ENCODE measurements at regions not wholly inside any gene's neighbourhood (a gene's known extent, or its start where the extent isn't known, plus 50 kb on each side); places are given as distances from the start of the nearest gene placed in this dataset.

GRCh38 chr13:62837895-62838294 lies 1422.2 kb upstream of the PCDH20 start:
- TF ChIP-seq SMC3 (IDR thresholded peaks at IDR 0.05; ENCODE audit: low read length) (no peak), ZNF142 (CRISPR knock-in tag; IDR thresholded peaks at IDR 0.05) (no peak), JARID2 (CRISPR knock-in tag; IDR thresholded peaks at IDR 0.05; ENCODE audit: insufficient replicate concordance) (no peak), ZNF780A (CRISPR knock-in tag; IDR thresholded peaks at IDR 0.05) (no peak), ZNF3 (CRISPR knock-in tag; IDR thresholded peaks at IDR 0.05) (no peak), GATAD2A (CRISPR knock-in tag; IDR thresholded peaks at IDR 0.05) (no peak), KAT7 (CRISPR knock-in tag; IDR thresholded peaks at IDR 0.05; ENCODE audit: borderline replicate concordance) (no peak), RFXANK (CRISPR knock-in tag; IDR thresholded peaks at IDR 0.05) (no peak), ZNF24 (IDR thresholded peaks at IDR 0.05) (no peak), HNF1A (IDR thresholded peaks at IDR 0.05; ENCODE audit: low read depth) (no peak), HNF1A (CRISPR knock-in tag; IDR thresholded peaks at IDR 0.05; ENCODE audit: borderline replicate concordance) (no peak), CBX2 (IDR thresholded peaks at IDR 0.05; ENCODE audit: low read depth, low read length) (no peak), CBX2 (CRISPR knock-in tag; IDR thresholded peaks at IDR 0.05; ENCODE audit: low read depth) (no peak), ZBTB43 (CRISPR knock-in tag; conservative IDR thresholded peaks at IDR 0.05) (no peak), LCORL (IDR thresholded peaks at IDR 0.05) (no peak), LCORL (CRISPR knock-in tag; IDR thresholded peaks at IDR 0.05) (no peak), PHF8 (CRISPR knock-in tag; IDR thresholded peaks at IDR 0.05) (no peak)
- Histone ChIP-seq H3K79me2 (ENCODE audit: insufficient read depth, low read length) (no peaks in the 10 kb centered on the region), H4K20me1 (ENCODE audit: insufficient read depth, low read length) (no peaks in the 10 kb centered on the region), H3K27me3 (ENCODE audit: control insufficient read depth in 1 of 2, insufficient read depth in 2 of 2, low read length in 2 of 2) (no peaks in the 10 kb centered on the region), H3K9me3 (ENCODE audit: low read length) (no peaks in the 10 kb centered on the region), H3K27ac (ENCODE audit: extremely low read length, insufficient read depth, low read length) (no peak overlapping the region), H3K4me1 (ENCODE audit: insufficient read depth, low read length) (no peaks in the 10 kb centered on the region), H3K4me3 (replicated peaks in 1 of 3; ENCODE audit: insufficient read depth in 1 of 3, low read depth in 2 of 3, low read length in 3 of 3) (no peak overlapping the region), H3K4me2 (ENCODE audit: low read depth, low read length) (no peak overlapping the region), H3K36me3 (replicated peaks in 1 of 2; ENCODE audit: control insufficient read depth in 1 of 2, insufficient read depth in 2 of 2, low read length in 2 of 2) (no peaks in the 10 kb centered on the region), H3K9ac (ENCODE audit: insufficient read depth, low read depth, low read length) (no peak overlapping the region), H2AFZ (ENCODE audit: low read length) (no peak overlapping the region)
- DNase-seq (ENCODE audit: low spot score) (no peak), ATAC-seq (no peak), FAIRE-seq (no peak)
- BruUV-seq (replicated peaks) = no TSS peak
- CTCF ChIA-PET (ENCODE audit: low intra/inter-chr PET ratio, low total read pairs) = no interaction called here
- intact Hi-C loops (cut with micrococcal nuclease; ENCODE audit: unreplicated experiment) (no loop called here), in situ Hi-C loops (cut with HindIII; ENCODE audit: extremely low pct_ligation_motif_present, low pct_unique_long_range_greater_than_20kb) (no loop called here)
- POLR2A ChIA-PET = no interaction called here
- 0% methylated on average over 2 of the region's 2 CpGs for WGBS (ENCODE audit: low lambda C conversion rate)
